ENCODE measurements at regions not wholly inside any gene's neighbourhood (a gene's known extent, or its start where the extent isn't known, plus 50 kb on each side); places are given as distances from the start of the nearest gene placed in this dataset.

DNA sequence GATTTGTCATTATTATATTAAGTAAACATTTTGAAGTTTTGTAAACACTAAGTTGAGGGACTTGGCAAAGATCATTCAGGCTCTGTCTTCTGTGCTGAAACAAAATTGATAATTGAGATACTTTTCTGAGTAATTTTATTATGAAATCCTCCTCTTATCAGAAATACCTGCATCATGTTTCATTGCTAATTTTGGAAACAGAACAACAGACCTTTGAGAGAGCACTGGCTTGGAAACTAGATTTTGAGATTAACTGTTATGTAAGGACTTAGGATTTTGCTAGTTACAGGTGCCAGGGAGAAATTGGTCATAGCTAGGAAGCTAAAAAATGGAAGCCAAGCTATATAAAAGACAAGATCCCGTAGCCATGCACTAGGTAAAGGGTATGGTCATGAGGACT lies 201.7 kb upstream of the DCN start:
- CTCF ChIA-PET: no interaction called here
- no peak for ATAC-seq
- no peaks in the 10 kb centered on the region for H3K9me3 ChIP-seq (ENCODE audit: control insufficient read depth, insufficient read depth, low read depth, low read length)
- 0 out of 2 replicates have a peak, but pooled peaks cover 6% of the 10 kb centered on the region for H3K27me3 ChIP-seq (ENCODE audit: control insufficient read depth, insufficient read depth, low read length)
- DNase-seq (ENCODE audit: low read depth, low spot score): no peak
- intact Hi-C loops (cut with micrococcal nuclease; ENCODE audit: unreplicated experiment): loop anchor here (5.0 to 10.0 kb wide), 2 partner anchors 180 to 1268 kb away; no protein-coding TSS in a partner anchor
- H3K4me1 ChIP-seq (ENCODE audit: control insufficient read depth, insufficient read depth, low read length): peaks cover 3% of the 10 kb centered on the region; the same call in 1 of the 2 replicates
- H3K36me3 ChIP-seq (ENCODE audit: control insufficient read depth, insufficient read depth, low read length): no peaks in the 10 kb centered on the region
- no TSS peak for BruUV-seq (replicated peaks)
- in situ Hi-C loops (cut with HindIII; ENCODE audit: low pct_unique_long_range_greater_than_20kb, low sequenced_read_pairs): no loop called here
- H3K27ac ChIP-seq (ENCODE audit: low read length): no peak overlapping the region
- POLR2A ChIA-PET: no interaction called here
- H3K4me3 ChIP-seq (ENCODE audit: low read depth in 2 of 2, low read length in 2 of 2): no peak overlapping the region
- no peak for TF ChIP-seq TCF7L2 (IDR thresholded peaks at IDR 0.05; ENCODE audit: low read depth, low read length)
- TF ChIP-seq POLR2AphosphoS5 (IDR thresholded peaks at IDR 0.05; ENCODE audit: low read depth, low read length): no peak
- TF ChIP-seq, protein P1, sequence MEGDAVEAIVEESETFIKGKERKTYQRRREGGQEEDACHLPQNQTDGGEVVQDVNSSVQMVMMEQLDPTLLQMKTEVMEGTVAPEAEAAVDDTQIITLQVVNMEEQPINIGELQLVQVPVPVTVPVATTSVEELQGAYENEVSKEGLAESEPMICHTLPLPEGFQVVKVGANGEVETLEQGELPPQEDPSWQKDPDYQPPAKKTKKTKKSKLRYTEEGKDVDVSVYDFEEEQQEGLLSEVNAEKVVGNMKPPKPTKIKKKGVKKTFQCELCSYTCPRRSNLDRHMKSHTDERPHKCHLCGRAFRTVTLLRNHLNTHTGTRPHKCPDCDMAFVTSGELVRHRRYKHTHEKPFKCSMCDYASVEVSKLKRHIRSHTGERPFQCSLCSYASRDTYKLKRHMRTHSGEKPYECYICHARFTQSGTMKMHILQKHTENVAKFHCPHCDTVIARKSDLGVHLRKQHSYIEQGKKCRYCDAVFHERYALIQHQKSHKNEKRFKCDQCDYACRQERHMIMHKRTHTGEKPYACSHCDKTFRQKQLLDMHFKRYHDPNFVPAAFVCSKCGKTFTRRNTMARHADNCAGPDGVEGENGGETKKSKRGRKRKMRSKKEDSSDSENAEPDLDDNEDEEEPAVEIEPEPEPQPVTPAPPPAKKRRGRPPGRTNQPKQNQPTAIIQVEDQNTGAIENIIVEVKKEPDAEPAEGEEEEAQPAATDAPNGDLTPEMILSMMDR (IDR thresholded peaks at IDR 0.05): no peak
- no peak for TF ChIP-seq SIN3A (IDR thresholded peaks at IDR 0.05; ENCODE audit: borderline replicate concordance, insufficient read depth, low read depth, low read length)
- TF ChIP-seq, protein P2, sequence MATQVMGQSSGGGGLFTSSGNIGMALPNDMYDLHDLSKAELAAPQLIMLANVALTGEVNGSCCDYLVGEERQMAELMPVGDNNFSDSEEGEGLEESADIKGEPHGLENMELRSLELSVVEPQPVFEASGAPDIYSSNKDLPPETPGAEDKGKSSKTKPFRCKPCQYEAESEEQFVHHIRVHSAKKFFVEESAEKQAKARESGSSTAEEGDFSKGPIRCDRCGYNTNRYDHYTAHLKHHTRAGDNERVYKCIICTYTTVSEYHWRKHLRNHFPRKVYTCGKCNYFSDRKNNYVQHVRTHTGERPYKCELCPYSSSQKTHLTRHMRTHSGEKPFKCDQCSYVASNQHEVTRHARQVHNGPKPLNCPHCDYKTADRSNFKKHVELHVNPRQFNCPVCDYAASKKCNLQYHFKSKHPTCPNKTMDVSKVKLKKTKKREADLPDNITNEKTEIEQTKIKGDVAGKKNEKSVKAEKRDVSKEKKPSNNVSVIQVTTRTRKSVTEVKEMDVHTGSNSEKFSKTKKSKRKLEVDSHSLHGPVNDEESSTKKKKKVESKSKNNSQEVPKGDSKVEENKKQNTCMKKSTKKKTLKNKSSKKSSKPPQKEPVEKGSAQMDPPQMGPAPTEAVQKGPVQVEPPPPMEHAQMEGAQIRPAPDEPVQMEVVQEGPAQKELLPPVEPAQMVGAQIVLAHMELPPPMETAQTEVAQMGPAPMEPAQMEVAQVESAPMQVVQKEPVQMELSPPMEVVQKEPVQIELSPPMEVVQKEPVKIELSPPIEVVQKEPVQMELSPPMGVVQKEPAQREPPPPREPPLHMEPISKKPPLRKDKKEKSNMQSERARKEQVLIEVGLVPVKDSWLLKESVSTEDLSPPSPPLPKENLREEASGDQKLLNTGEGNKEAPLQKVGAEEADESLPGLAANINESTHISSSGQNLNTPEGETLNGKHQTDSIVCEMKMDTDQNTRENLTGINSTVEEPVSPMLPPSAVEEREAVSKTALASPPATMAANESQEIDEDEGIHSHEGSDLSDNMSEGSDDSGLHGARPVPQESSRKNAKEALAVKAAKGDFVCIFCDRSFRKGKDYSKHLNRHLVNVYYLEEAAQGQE (IDR thresholded peaks at IDR 0.05; ENCODE audit: insufficient read depth in 1 of 2, low read depth in 2 of 2, low read length in 1 of 2): no peak

DNA sequence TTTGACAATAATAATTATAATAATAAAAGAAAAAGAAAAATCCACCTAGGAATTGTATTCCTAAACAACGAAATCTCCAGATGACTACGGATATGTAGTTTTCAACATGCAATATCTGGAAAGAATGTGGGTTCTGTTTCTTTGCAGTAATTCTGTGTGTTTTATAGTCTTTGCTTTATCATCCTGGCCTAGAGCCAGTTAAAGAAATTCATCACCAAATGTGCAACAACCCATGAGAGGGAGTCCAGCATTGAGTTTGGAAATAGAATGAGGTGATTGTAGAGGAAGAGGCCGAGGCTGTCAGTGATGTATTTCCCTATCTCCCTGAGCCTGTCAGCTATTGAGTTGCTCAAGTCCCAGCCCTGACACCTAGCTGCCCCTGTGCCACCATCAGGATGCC lies 200.5 kb upstream of the DCN start:
- intact Hi-C loops (cut with micrococcal nuclease; ENCODE audit: unreplicated experiment): loop anchor here (5.0 to 10.0 kb wide), 2 partner anchors 182 to 1269 kb away; no protein-coding TSS in a partner anchor
- DNase-seq (ENCODE audit: low read depth, low spot score): no peak
- H3K4me1 ChIP-seq (ENCODE audit: control insufficient read depth, insufficient read depth, low read length): peaks cover 3% of the 10 kb centered on the region; the same call in 1 of the 2 replicates
- TF ChIP-seq, protein P2 (IDR thresholded peaks at IDR 0.05; ENCODE audit: insufficient read depth in 1 of 2, low read depth in 2 of 2, low read length in 1 of 2): no peak
- no peak for TF ChIP-seq SIN3A (IDR thresholded peaks at IDR 0.05; ENCODE audit: borderline replicate concordance, insufficient read depth, low read depth, low read length)
- no peak for TF ChIP-seq POLR2AphosphoS5 (IDR thresholded peaks at IDR 0.05; ENCODE audit: low read depth, low read length)
- TF ChIP-seq, protein P1 (IDR thresholded peaks at IDR 0.05): no peak
- no peak for TF ChIP-seq TCF7L2 (IDR thresholded peaks at IDR 0.05; ENCODE audit: low read depth, low read length)
- ChIA-PET POLR2A (no interaction called here), CTCF (no interaction called here)
- no peak for ATAC-seq
- no TSS peak for BruUV-seq (replicated peaks)
- in situ Hi-C loops (cut with HindIII; ENCODE audit: low pct_unique_long_range_greater_than_20kb, low sequenced_read_pairs): no loop called here
- H3K9me3 ChIP-seq (ENCODE audit: control insufficient read depth, insufficient read depth, low read depth, low read length): no peaks in the 10 kb centered on the region
- no peak overlapping the region for H3K27ac ChIP-seq (ENCODE audit: low read length)
- no peaks in the 10 kb centered on the region for H3K36me3 ChIP-seq (ENCODE audit: control insufficient read depth, insufficient read depth, low read length)
- no peak overlapping the region for H3K4me3 ChIP-seq (ENCODE audit: low read depth in 2 of 2, low read length in 2 of 2)
- H3K27me3 ChIP-seq (ENCODE audit: control insufficient read depth, insufficient read depth, low read length): 0 out of 2 replicates have a peak, but pooled peaks cover 6% of the 10 kb centered on the region
